ENCODE measurements at regions not wholly inside any gene's neighbourhood (a gene's known extent, or its start where the extent isn't known, plus 50 kb on each side); places are given as distances from the start of the nearest gene placed in this dataset.

DNA sequence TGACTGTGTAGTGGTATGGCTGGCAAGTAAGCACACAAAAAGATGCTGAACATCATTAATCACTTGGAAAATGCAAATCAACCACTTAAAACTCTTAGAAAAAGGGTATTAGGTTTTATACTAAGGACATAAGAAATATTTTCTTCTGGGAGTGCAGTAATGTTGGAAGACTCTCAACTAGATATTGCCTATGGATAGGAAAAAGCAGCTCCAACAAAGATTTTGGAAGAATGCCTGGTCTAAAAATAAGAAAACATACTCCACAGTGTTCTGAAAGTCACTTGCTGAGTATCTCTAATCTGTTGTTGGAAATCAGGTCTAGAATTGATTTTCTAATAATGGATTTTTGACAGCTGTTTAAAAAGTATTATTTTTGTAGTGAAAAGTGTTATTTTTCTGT is 50.8 kb upstream of the PHYHIPL start:
- Histone ChIP-seq H3K27ac (ENCODE audit: low read depth, low read length) (no peak overlapping the region), H3K4me3 (ENCODE audit: low read length) (no peak overlapping the region), H3K36me3 (ENCODE audit: control insufficient read depth in 2 of 3, insufficient read depth in 3 of 3, low read length in 3 of 3) (no peaks in the 10 kb centered on the region), H3K9me3 (ENCODE audit: control insufficient read depth in 2 of 3, low read length in 3 of 3) (no peaks in the 10 kb centered on the region), H3K4me1 (ENCODE audit: control insufficient read depth in 2 of 2, insufficient read depth in 2 of 2, low read length in 2 of 2) (no peaks in the 10 kb centered on the region), H3K27me3 (ENCODE audit: control insufficient read depth in 2 of 2, insufficient read depth in 2 of 2, low read length in 2 of 2) (no peaks in the 10 kb centered on the region)
- ChIA-PET CTCF (no interaction called here), POLR2A (no interaction called here)
- Mint-ChIP-seq H3K27ac (no peak overlapping the region), H3K36me3 (no peaks in the 10 kb centered on the region), H3K4me3 (no peak overlapping the region), H3K4me1 (no peaks in the 10 kb centered on the region), H3K27me3 (no peaks in the 10 kb centered on the region), H3K9me3 (peaks cover 0 to 20% (median 4%) of the 10 kb centered on the region in 11 donors)
- ATAC-seq (no peak), DNase-seq (no peak)
- intact Hi-C loops (cut with micrococcal nuclease): no loop called here

GRCh38 chr10:59126261-59126660 is 50.2 kb upstream of the PHYHIPL start:
- no peak overlapping the region for H3K4me3 Mint-ChIP-seq
- CTCF ChIA-PET: no interaction called here
- ATAC-seq (no peak), DNase-seq (no peak)
- peaks cover 0 to 16% (median 4%) of the 10 kb centered on the region in 11 donors for H3K9me3 Mint-ChIP-seq
- H3K36me3 ChIP-seq (ENCODE audit: control insufficient read depth in 2 of 3, insufficient read depth in 3 of 3, low read length in 3 of 3): no peaks in the 10 kb centered on the region
- H3K27me3 Mint-ChIP-seq: no peaks in the 10 kb centered on the region
- no peak overlapping the region for H3K27ac ChIP-seq (ENCODE audit: low read depth, low read length)
- no peaks in the 10 kb centered on the region for H3K36me3 Mint-ChIP-seq
- no peaks in the 10 kb centered on the region for H3K4me1 Mint-ChIP-seq
- no peak overlapping the region for H3K27ac Mint-ChIP-seq
- H3K4me3 ChIP-seq (ENCODE audit: low read length): no peak overlapping the region
- POLR2A ChIA-PET: no interaction called here
- no peaks in the 10 kb centered on the region for H3K4me1 ChIP-seq (ENCODE audit: control insufficient read depth in 2 of 2, insufficient read depth in 2 of 2, low read length in 2 of 2)
- intact Hi-C loops (cut with micrococcal nuclease): no loop called here
- H3K9me3 ChIP-seq (ENCODE audit: control insufficient read depth in 2 of 3, low read length in 3 of 3): no peaks in the 10 kb centered on the region
- no peaks in the 10 kb centered on the region for H3K27me3 ChIP-seq (ENCODE audit: control insufficient read depth in 2 of 2, insufficient read depth in 2 of 2, low read length in 2 of 2)

Data from naive thymus-derived CD4-positive, alpha-beta T cell (primary cell).